ENCODE measurements at regions not wholly inside any gene's neighbourhood (a gene's known extent, or its start where the extent isn't known, plus 50 kb on each side); places are given as distances from the start of the nearest gene placed in this dataset.

- H3K27ac Mint-ChIP-seq, result no peak overlapping the region
- H3K27me3 Mint-ChIP-seq (ENCODE audit: low read depth), result no peaks in the 10 kb centered on the region
- TF ChIP-seq, protein P1, sequence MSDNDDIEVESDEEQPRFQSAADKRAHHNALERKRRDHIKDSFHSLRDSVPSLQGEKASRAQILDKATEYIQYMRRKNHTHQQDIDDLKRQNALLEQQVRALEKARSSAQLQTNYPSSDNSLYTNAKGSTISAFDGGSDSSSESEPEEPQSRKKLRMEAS (CRISPR knock-in tag; IDR thresholded peaks at IDR 0.05), result 0 out of 2 replicates have a peak, but pooled peaks have one; percentile 20
- TF ChIP-seq CTCF (IDR thresholded peaks at IDR 0.05) (peak; percentile 82), ZNF138 (CRISPR knock-in tag; conservative IDR thresholded peaks at IDR 0.05) (no peak)
- ChIA-PET POLR2A (no interaction called here), CTCF (interaction anchor here (0.6 to 0.9 kb wide), 6 partner anchors 21 to 241 kb away, joined by 3 to 6 read pairs (median 4); no protein-coding TSS in a partner anchor)
- H3K4me1 Mint-ChIP-seq, result peaks cover 24% of the 10 kb centered on the region; the same call in 1 of the 2 replicates
- ATAC-seq, result peak; percentile 89
- no peak overlapping the region for H3K4me3 Mint-ChIP-seq
- DNase-seq (ENCODE audit: low spot score), result peak; percentile 69
- H3K36me3 Mint-ChIP-seq, result no peaks in the 10 kb centered on the region
- H3K9me3 Mint-ChIP-seq, result peaks cover 6% of the 10 kb centered on the region; the same call in 1 of the 2 replicates
These were observed 137.5 kb upstream of the CPM start for GRCh38 chr12:69070319-69071090.

GRCh38 chr12:69071091-69071370 is 138.1 kb upstream of the CPM start:
- TF ChIP-seq ZNF232 (CRISPR knock-in tag; IDR thresholded peaks at IDR 0.05), result no peak
- no peak for TF ChIP-seq ZNF219 (CRISPR knock-in tag; IDR thresholded peaks at IDR 0.05; ENCODE audit: borderline replicate concordance)
- ATAC-seq (no peak), DNase-seq (ENCODE audit: low spot score) (no peak)
- H3K4me3 Mint-ChIP-seq, result no peak overlapping the region
- ChIA-PET POLR2A (no interaction called here), CTCF (no interaction called here)
- no peaks in the 10 kb centered on the region for H3K27me3 Mint-ChIP-seq (ENCODE audit: low read depth)
- H3K4me1 Mint-ChIP-seq, result peaks cover 24% of the 10 kb centered on the region; the same call in 1 of the 2 replicates
- no peak overlapping the region for H3K27ac Mint-ChIP-seq
- peaks cover 6% of the 10 kb centered on the region; the same call in 1 of the 2 replicates for H3K9me3 Mint-ChIP-seq
- H3K36me3 Mint-ChIP-seq, result no peaks in the 10 kb centered on the region

GRCh38 chr12:69073035-69073434 is 140.1 kb upstream of the CPM start:
- CTCF ChIA-PET, result no interaction called here
- H3K27me3 Mint-ChIP-seq (ENCODE audit: low read depth), result no peaks in the 10 kb centered on the region
- H3K4me1 Mint-ChIP-seq, result peaks cover 13% of the 10 kb centered on the region; the same call in 1 of the 2 replicates
- TF ChIP-seq SMAD4 (CRISPR knock-in tag; IDR thresholded peaks at IDR 0.05), result no peak
- TF ChIP-seq NR2C2 (CRISPR knock-in tag; IDR thresholded peaks at IDR 0.05), result no peak
- no peak for TF ChIP-seq STAT6 (CRISPR knock-in tag; conservative IDR thresholded peaks at IDR 0.05; ENCODE audit: low read depth)
- TF ChIP-seq, protein P2, sequence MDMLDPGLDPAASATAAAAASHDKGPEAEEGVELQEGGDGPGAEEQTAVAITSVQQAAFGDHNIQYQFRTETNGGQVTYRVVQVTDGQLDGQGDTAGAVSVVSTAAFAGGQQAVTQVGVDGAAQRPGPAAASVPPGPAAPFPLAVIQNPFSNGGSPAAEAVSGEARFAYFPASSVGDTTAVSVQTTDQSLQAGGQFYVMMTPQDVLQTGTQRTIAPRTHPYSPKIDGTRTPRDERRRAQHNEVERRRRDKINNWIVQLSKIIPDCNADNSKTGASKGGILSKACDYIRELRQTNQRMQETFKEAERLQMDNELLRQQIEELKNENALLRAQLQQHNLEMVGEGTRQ (CRISPR knock-in tag; IDR thresholded peaks at IDR 0.05), result no peak
- TF ChIP-seq, protein P3, sequence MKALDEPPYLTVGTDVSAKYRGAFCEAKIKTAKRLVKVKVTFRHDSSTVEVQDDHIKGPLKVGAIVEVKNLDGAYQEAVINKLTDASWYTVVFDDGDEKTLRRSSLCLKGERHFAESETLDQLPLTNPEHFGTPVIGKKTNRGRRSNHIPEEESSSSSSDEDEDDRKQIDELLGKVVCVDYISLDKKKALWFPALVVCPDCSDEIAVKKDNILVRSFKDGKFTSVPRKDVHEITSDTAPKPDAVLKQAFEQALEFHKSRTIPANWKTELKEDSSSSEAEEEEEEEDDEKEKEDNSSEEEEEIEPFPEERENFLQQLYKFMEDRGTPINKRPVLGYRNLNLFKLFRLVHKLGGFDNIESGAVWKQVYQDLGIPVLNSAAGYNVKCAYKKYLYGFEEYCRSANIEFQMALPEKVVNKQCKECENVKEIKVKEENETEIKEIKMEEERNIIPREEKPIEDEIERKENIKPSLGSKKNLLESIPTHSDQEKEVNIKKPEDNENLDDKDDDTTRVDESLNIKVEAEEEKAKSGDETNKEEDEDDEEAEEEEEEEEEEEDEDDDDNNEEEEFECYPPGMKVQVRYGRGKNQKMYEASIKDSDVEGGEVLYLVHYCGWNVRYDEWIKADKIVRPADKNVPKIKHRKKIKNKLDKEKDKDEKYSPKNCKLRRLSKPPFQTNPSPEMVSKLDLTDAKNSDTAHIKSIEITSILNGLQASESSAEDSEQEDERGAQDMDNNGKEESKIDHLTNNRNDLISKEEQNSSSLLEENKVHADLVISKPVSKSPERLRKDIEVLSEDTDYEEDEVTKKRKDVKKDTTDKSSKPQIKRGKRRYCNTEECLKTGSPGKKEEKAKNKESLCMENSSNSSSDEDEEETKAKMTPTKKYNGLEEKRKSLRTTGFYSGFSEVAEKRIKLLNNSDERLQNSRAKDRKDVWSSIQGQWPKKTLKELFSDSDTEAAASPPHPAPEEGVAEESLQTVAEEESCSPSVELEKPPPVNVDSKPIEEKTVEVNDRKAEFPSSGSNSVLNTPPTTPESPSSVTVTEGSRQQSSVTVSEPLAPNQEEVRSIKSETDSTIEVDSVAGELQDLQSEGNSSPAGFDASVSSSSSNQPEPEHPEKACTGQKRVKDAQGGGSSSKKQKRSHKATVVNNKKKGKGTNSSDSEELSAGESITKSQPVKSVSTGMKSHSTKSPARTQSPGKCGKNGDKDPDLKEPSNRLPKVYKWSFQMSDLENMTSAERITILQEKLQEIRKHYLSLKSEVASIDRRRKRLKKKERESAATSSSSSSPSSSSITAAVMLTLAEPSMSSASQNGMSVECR (CRISPR knock-in tag; IDR thresholded peaks at IDR 0.05; ENCODE audit: borderline replicate concordance), result no peak
- no peak for TF ChIP-seq SOX15 (CRISPR knock-in tag; IDR thresholded peaks at IDR 0.05)
- no peak for TF ChIP-seq CBFB (CRISPR knock-in tag; IDR thresholded peaks at IDR 0.05; ENCODE audit: low read depth)
- no peak for TF ChIP-seq CTCF (IDR thresholded peaks at IDR 0.05)
- no peak for TF ChIP-seq OVOL2 (CRISPR knock-in tag; IDR thresholded peaks at IDR 0.05; ENCODE audit: borderline replicate concordance)
- no peak for TF ChIP-seq ETV6 (CRISPR knock-in tag; IDR thresholded peaks at IDR 0.05)
- TF ChIP-seq GABPB1 (CRISPR knock-in tag; IDR thresholded peaks at IDR 0.05), result no peak
- TF ChIP-seq FOXK1 (CRISPR knock-in tag; IDR thresholded peaks at IDR 0.05), result no peak
- no peak for TF ChIP-seq E2F5 (CRISPR knock-in tag; IDR thresholded peaks at IDR 0.05)
- no peak for TF ChIP-seq ZNF121 (CRISPR knock-in tag; IDR thresholded peaks at IDR 0.05)

More at GRCh38 chr12:69073035-69073434, 140.1 kb upstream of the CPM start:
- DNase-seq (ENCODE audit: low spot score), result no peak
- Mint-ChIP-seq H3K4me3 (no peak overlapping the region), H3K36me3 (no peaks in the 10 kb centered on the region), H3K9me3 (peaks cover 14% of the 10 kb centered on the region; the same call in 1 of the 2 replicates), H3K27ac (no peak overlapping the region)
- POLR2A ChIA-PET, result no interaction called here
- no peak for ATAC-seq
